ENCODE measurements at regions not wholly inside any gene's neighbourhood (a gene's known extent, or its start where the extent isn't known, plus 50 kb on each side); places are given as distances from the start of the nearest gene placed in this dataset.

GRCh38 chr7:17019106-17019505, 137.3 kb upstream of the AGR3 start:
- no peak for DNase-seq (ENCODE audit: low read depth in 2 of 2)

GRCh38 chr7:17020250-17020649, 138.5 kb upstream of the AGR3 start:
- no peak for DNase-seq (ENCODE audit: low read depth in 2 of 2)

- no peak for DNase-seq (ENCODE audit: low read depth in 2 of 2)
Measured at GRCh38 chr7:17021205-17021604, 139.4 kb upstream of the AGR3 start.

GRCh38 chr7:17022920-17023319, 141.1 kb upstream of the AGR3 start:
- no peak for DNase-seq (ENCODE audit: low read depth in 2 of 2)

- no peak for DNase-seq (ENCODE audit: low read depth in 2 of 2)
Measured at GRCh38 chr7:17026269-17026668, 144.5 kb upstream of the AGR3 start.

GRCh38 chr7:17027143-17027788, 145.5 kb upstream of the AGR3 start:
- no peak for DNase-seq (ENCODE audit: low read depth in 2 of 2)

- no peak for DNase-seq (ENCODE audit: low read depth in 2 of 2)
Measured at GRCh38 chr7:17027789-17028152, 146.0 kb upstream of the AGR3 start.

GRCh38 chr7:17029150-17029549, 147.4 kb upstream of the AGR3 start:
- DNase-seq (ENCODE audit: low read depth in 2 of 2): no peak

GRCh38 chr7:17030559-17030958, 148.8 kb upstream of the AGR3 start:
- DNase-seq (ENCODE audit: low read depth in 2 of 2): no peak

- no peak for DNase-seq (ENCODE audit: low read depth in 2 of 2)
Measured at GRCh38 chr7:17031906-17032551, 150.2 kb upstream of the AGR3 start.

- no peak for DNase-seq (ENCODE audit: low read depth in 2 of 2)
Measured at GRCh38 chr7:17033245-17033644, 151.5 kb upstream of the AGR3 start.

- DNase-seq (ENCODE audit: low read depth in 2 of 2): no peak
Measured at GRCh38 chr7:17036584-17036983, 154.8 kb upstream of the AGR3 start.

GRCh38 chr7:17037356-17037755, 155.6 kb upstream of the AGR3 start:
- no peak for DNase-seq (ENCODE audit: low read depth in 2 of 2)

GRCh38 chr7:17038160-17038782, 156.5 kb upstream of the AGR3 start:
- no peak for DNase-seq (ENCODE audit: low read depth in 2 of 2)

- DNase-seq (ENCODE audit: low read depth in 2 of 2): no peak
Measured at GRCh38 chr7:17038783-17039170, 157.0 kb upstream of the AGR3 start.

GRCh38 chr7:17039372-17039771, 157.6 kb upstream of the AGR3 start:
- no peak for DNase-seq (ENCODE audit: low read depth in 2 of 2)

GRCh38 chr7:17040716-17041115, 158.9 kb upstream of the AGR3 start:
- no peak for DNase-seq (ENCODE audit: low read depth in 2 of 2)

- DNase-seq (ENCODE audit: low read depth in 2 of 2): no peak
Measured at GRCh38 chr7:17041324-17041723, 159.5 kb upstream of the AGR3 start.

- DNase-seq (ENCODE audit: low read depth in 2 of 2): no peak
Measured at GRCh38 chr7:17042211-17042610, 160.4 kb upstream of the AGR3 start.

GRCh38 chr7:17043012-17043877, 161.5 kb upstream of the AGR3 start:
- DNase-seq (ENCODE audit: low read depth in 2 of 2): no peak

GRCh38 chr7:17044396-17044795, 162.6 kb upstream of the AGR3 start:
- no peak for DNase-seq (ENCODE audit: low read depth in 2 of 2)

GRCh38 chr7:17044861-17045260, 163.1 kb upstream of the AGR3 start:
- DNase-seq (ENCODE audit: low read depth in 2 of 2): no peak

GRCh38 chr7:17046259-17046658, 164.5 kb upstream of the AGR3 start:
- no peak for DNase-seq (ENCODE audit: low read depth in 2 of 2)
